Activated T-helper 9 cell treated with anti-CD3 and anti-CD28 coated beads, Interleukin-2, amount 50 U/mL, for 16 hours (primary cell): ENCODE measurements at regions not wholly inside any gene's neighbourhood (a gene's known extent, or its start where the extent isn't known, plus 50 kb on each side); places are given as distances from the start of the nearest gene placed in this dataset.

Experiments
- DNase-seq: peaks from one replicate; pipeline ENCODE4 v3.0.0-alpha.2; 2020; ENCODE audit warnings: low read depth

- no peak for DNase-seq
Measured at GRCh38 chr2:126827371-126827770, 71.3 kb upstream of the TEX51 start.

GRCh38 chr2:126828051-126828450 lies 70.6 kb upstream of the TEX51 start:
- DNase-seq = no peak

GRCh38 chr2:126828491-126828890 lies 70.2 kb upstream of the TEX51 start:
- DNase-seq = no peak

GRCh38 chr2:126831234-126832005 lies 67.3 kb upstream of the TEX51 start:
- DNase-seq = no peak

GRCh38 chr2:126832014-126832413 lies 66.7 kb upstream of the TEX51 start:
- no peak for DNase-seq

GRCh38 chr2:126832757-126833156 lies 65.9 kb upstream of the TEX51 start:
- no peak for DNase-seq

- no peak for DNase-seq
Measured at GRCh38 chr2:126834006-126834659, 64.6 kb upstream of the TEX51 start.

- no peak for DNase-seq
Measured at GRCh38 chr2:126835261-126835660, 63.4 kb upstream of the TEX51 start.

- no peak for DNase-seq
Measured at GRCh38 chr2:126835831-126836230, 62.9 kb upstream of the TEX51 start.

GRCh38 chr2:126836761-126837679 lies 61.7 kb upstream of the TEX51 start:
- DNase-seq = no peak

- no peak for DNase-seq
Measured at GRCh38 chr2:126837966-126838715, 60.5 kb upstream of the TEX51 start.

- DNase-seq = no peak
Measured at GRCh38 chr2:126838716-126838985, 60.0 kb upstream of the TEX51 start.

- no peak for DNase-seq
Measured at GRCh38 chr2:126839796-126840195, 58.9 kb upstream of the TEX51 start.

- DNase-seq = no peak
Measured at GRCh38 chr2:126843081-126843480, 55.6 kb upstream of the TEX51 start.

GRCh38 chr2:126846241-126846640 lies 52.4 kb upstream of the TEX51 start:
- no peak for DNase-seq
